ENCODE measurements at regions not wholly inside any gene's neighbourhood (a gene's known extent, or its start where the extent isn't known, plus 50 kb on each side); places are given as distances from the start of the nearest gene placed in this dataset.

DNA sequence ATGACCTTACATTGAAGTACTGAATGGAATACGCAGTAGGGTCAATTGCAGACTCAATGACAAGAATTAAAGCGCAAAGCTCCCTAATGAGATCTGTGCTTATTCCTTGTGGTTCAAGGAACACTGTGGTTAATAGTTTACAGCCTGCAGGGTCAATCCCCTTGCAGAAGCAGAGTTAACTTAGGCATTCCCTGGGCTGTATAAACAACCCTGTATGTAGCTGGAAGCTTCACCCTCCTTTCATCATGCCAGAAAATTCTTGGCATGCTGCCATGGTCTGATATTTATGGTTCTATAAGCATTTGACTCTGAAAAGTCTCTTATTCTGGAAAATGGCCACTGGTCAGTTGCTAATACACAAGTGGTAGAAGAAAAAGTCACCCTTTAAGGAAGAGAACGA, 227.7 kb downstream of the NOVA1 start:
- peak; percentile 28 to 66 for DNase-seq (ENCODE audit: low read depth in 1 of 2, low spot score in 1 of 2)
- no peaks in the 10 kb centered on the region for H3K27me3 ChIP-seq
- H3K4me3 ChIP-seq, result no peak overlapping the region

DNA sequence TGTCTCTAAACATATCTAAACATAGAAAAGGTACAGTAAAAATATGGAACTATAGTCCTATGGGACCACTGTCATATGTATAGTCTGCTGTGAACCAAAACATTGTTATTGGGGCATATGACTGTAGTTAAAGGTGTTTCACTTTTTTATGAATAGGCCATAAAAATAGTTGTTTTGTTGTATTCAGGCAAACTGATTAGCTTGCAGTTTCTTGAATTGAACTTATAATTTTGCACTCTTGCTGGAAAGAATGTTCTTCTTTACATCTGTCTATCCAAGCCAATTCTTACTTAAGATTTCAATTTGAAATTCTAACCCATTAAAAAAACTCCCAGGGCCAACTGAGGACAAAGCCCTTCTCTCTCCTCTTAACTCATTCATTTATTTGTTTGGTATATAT, 234.1 kb downstream of the NOVA1 start:
- DNase-seq (ENCODE audit: low read depth in 1 of 2, low spot score in 1 of 2), result no peak
- Histone ChIP-seq H3K4me3 (no peak overlapping the region), H3K27me3 (no peaks in the 10 kb centered on the region), H3K27ac (no peak overlapping the region), H3K36me3 (no peaks in the 10 kb centered on the region), H3K4me1 (ENCODE audit: low read depth) (no peaks in the 10 kb centered on the region), H3K9me3 (ENCODE audit: low read depth) (no peaks in the 10 kb centered on the region)
- TF ChIP-seq CTCF (IDR thresholded peaks at IDR 0.05; ENCODE audit: low read depth, low read length), result no peak

More for the DNA sequence above, 227.7 kb downstream of the NOVA1 start:
- no peak for TF ChIP-seq CTCF (IDR thresholded peaks at IDR 0.05; ENCODE audit: low read depth, low read length)
- no peaks in the 10 kb centered on the region for H3K36me3 ChIP-seq
- H3K9me3 ChIP-seq (ENCODE audit: low read depth), result no peaks in the 10 kb centered on the region
- H3K4me1 ChIP-seq (ENCODE audit: low read depth), result peaks cover 11% of the 10 kb centered on the region
- H3K27ac ChIP-seq, result no peak overlapping the region

DNA sequence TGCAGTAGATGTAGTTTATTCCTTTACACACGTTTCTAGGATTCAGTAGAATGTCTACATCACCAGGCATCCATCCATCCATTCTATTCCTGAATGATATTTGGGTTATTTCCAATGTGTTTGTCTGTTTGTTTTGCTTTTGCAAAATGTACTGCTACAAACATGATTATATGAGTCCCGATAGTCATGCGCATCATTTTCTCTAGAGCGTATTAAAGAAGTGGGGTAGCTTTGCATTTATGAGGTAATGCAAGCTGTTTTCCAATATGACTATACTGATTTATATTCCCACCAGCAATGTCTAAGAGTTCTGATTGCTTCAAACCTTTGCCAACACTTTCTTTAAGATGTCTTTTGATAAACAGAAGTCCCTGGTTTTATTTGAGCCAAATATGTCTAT, 253.2 kb downstream of the NOVA1 start:
- H3K36me3 ChIP-seq, result no peaks in the 10 kb centered on the region
- no peak overlapping the region for H3K4me3 ChIP-seq
- no peaks in the 10 kb centered on the region for H3K27me3 ChIP-seq
- no peak overlapping the region for H3K27ac ChIP-seq
- no peaks in the 10 kb centered on the region for H3K4me1 ChIP-seq (ENCODE audit: low read depth)
- no peak for DNase-seq (ENCODE audit: low read depth in 1 of 2, low spot score in 1 of 2)
- no peaks in the 10 kb centered on the region for H3K9me3 ChIP-seq (ENCODE audit: low read depth)
- TF ChIP-seq CTCF (IDR thresholded peaks at IDR 0.05; ENCODE audit: low read depth, low read length), result no peak

DNA sequence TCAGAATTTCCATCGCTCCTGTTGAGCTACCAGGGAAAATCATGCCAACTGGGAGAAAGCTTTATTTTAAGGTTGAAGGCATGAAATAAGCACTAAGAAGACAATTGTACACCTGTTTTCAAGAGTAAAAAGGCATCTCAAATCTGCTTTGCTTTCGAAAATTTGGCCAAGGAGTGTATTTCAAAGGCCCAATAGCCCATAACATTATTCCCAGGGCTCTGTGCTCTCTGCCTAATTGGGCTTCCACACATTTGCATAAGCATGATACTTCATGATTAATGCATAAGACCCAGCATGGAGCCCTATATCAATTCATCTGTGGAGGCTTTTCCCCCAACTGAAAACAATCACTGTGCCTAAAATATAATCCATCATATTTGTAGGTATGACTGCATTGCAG, 258.5 kb downstream of the NOVA1 start:
- no peaks in the 10 kb centered on the region for H3K9me3 ChIP-seq (ENCODE audit: low read depth)
- no peak overlapping the region for H3K4me3 ChIP-seq
- no peaks in the 10 kb centered on the region for H3K36me3 ChIP-seq
- H3K4me1 ChIP-seq (ENCODE audit: low read depth), result peaks cover 5% of the 10 kb centered on the region
- no peak overlapping the region for H3K27ac ChIP-seq
- no peaks in the 10 kb centered on the region for H3K27me3 ChIP-seq
- no peak for TF ChIP-seq CTCF (IDR thresholded peaks at IDR 0.05; ENCODE audit: low read depth, low read length)
- no peak for DNase-seq (ENCODE audit: low read depth in 1 of 2, low spot score in 1 of 2)

DNA sequence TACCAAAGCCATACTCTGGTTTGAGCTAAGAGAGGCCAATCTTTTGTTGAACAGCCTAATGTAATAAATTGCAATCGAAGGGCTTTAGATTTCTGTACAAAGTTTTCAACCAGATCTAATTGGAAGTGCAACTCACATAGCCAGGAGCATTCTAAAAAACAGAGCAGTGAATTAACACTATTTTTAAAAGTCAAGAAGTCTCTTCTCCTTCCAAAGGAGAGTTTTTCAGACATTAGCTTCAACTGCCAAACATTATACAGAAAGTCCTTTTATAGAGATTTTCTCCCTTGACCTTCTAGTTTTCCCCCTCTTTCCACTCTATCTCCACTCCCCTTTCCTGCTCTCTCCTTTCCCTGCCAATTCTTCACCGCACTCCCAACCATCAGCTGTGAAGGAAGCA, 259.6 kb downstream of the NOVA1 start:
- TF ChIP-seq CTCF (IDR thresholded peaks at IDR 0.05; ENCODE audit: low read depth, low read length), result no peak
- H3K27ac ChIP-seq, result no peak overlapping the region
- no peaks in the 10 kb centered on the region for H3K27me3 ChIP-seq
- H3K4me1 ChIP-seq (ENCODE audit: low read depth), result peaks cover 9% of the 10 kb centered on the region
- H3K9me3 ChIP-seq (ENCODE audit: low read depth), result no peaks in the 10 kb centered on the region
- no peak overlapping the region for H3K4me3 ChIP-seq
- peak in 1 of 2 donors; percentile 36 for DNase-seq (ENCODE audit: low read depth in 1 of 2, low spot score in 1 of 2)
- H3K36me3 ChIP-seq, result no peaks in the 10 kb centered on the region

GRCh38 chr14:26334288-26334687, 263.5 kb downstream of the NOVA1 start:
- H3K4me3 ChIP-seq, result no peak overlapping the region
- H3K27ac ChIP-seq, result no peak overlapping the region
- no peaks in the 10 kb centered on the region for H3K36me3 ChIP-seq
- DNase-seq (ENCODE audit: low read depth in 1 of 2, low spot score in 1 of 2), result no peak
- H3K9me3 ChIP-seq (ENCODE audit: low read depth), result no peaks in the 10 kb centered on the region
- H3K27me3 ChIP-seq, result no peaks in the 10 kb centered on the region
- peaks cover 9% of the 10 kb centered on the region for H3K4me1 ChIP-seq (ENCODE audit: low read depth)
- no peak for TF ChIP-seq CTCF (IDR thresholded peaks at IDR 0.05; ENCODE audit: low read depth, low read length)
